ENCODE measurements at regions not wholly inside any gene's neighbourhood (a gene's known extent, or its start where the extent isn't known, plus 50 kb on each side); places are given as distances from the start of the nearest gene placed in this dataset.
"Not testable (repeated sequence)": the region's sequence is repeated elsewhere in the genome, so short reads cannot be mapped to it uniquely, and the experiment has no call there.

DNA sequence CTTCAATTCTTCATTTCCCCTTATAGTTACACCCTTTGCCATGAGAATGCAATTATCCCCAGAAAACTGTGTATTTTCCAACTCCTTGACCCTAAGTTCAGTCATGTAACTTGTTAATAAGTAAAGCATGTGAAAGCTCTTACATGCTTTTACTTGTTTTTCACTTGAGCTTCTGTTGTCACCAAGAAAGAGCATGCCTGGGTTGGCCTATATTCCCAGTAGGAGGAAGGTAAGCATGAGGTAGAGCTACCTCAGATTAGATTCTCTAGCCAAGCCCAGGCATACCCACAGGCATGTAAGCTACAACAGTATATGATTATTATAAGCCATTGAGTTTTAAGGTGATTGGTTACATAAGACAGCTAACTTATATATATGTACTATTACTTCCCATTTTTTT is 101.7 kb upstream of the SMLR1 start:
- TF ChIP-seq, protein P1, sequence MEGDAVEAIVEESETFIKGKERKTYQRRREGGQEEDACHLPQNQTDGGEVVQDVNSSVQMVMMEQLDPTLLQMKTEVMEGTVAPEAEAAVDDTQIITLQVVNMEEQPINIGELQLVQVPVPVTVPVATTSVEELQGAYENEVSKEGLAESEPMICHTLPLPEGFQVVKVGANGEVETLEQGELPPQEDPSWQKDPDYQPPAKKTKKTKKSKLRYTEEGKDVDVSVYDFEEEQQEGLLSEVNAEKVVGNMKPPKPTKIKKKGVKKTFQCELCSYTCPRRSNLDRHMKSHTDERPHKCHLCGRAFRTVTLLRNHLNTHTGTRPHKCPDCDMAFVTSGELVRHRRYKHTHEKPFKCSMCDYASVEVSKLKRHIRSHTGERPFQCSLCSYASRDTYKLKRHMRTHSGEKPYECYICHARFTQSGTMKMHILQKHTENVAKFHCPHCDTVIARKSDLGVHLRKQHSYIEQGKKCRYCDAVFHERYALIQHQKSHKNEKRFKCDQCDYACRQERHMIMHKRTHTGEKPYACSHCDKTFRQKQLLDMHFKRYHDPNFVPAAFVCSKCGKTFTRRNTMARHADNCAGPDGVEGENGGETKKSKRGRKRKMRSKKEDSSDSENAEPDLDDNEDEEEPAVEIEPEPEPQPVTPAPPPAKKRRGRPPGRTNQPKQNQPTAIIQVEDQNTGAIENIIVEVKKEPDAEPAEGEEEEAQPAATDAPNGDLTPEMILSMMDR (IDR thresholded peaks at IDR 0.05; ENCODE audit: extremely low read depth, missing control alignments) = no peak
- DNase-seq (ENCODE audit: low spot score) = no peak

GRCh38 chr6:130728064-130728463 is 99.1 kb upstream of the SMLR1 start:
- DNase-seq (ENCODE audit: low spot score) = not testable (repeated sequence)

DNA sequence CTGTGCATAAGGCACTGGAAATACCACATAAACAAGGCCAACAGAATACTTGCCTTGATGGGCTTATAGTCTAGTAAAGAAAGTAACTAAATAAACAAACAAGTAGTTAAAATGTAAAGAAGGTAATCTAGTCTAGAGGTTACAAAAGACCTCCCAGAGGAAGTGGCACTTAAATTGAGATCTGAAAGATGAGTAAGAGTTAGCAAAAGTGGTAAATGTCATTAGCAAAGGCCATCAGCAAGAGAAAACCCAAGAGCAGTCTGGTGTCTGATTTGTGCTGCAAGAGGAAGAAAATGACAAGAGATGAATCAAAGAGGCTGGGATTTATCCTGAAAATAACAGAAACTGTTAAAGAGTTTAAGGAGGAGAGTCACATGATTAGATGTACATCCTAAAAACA is 96.6 kb upstream of the SMLR1 start:
- TF ChIP-seq, protein P1 (IDR thresholded peaks at IDR 0.05; ENCODE audit: extremely low read depth, missing control alignments) = no peak

DNA sequence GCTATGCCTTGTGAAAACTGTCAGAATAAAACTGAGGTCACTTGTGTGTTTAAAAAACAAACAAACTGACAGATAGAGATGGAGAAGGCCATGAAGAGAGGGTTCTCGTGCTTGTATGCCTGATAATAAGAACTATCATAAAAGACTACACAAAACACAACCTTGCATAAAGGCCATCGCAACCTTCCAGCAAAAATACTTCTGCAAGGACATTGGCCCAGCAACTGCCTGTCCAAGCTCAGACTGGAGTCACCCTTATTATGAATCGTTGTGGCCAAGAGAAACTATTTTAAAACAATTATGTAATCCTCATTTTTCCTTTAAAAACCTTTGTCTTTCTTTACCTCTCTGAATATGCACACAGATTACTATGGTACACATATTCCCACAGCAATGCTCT is 93.0 kb upstream of the SMLR1 start:
- no peak for DNase-seq (ENCODE audit: low spot score)
- TF ChIP-seq, protein P1 (IDR thresholded peaks at IDR 0.05; ENCODE audit: extremely low read depth, missing control alignments) = no peak

More for the DNA sequence above, 96.6 kb upstream of the SMLR1 start:
- no peak for DNase-seq (ENCODE audit: low spot score)

DNA sequence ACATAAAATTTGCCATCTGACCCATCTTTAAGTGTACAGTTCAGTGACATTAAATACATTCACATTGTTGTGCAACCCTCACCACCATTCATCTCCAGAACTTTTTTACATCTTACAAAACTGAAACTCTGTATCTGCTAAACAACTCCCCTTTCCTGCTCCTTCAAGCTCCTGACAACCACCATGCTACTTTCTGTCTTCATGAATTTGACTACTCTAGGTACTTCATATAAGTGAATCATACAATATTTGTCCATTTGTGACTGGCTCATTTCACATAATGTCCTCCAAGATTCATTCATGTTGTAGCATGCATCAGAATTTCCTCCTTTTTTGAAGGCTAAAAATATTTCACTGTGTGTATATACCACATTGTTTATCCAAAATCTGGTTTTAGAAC is 86.9 kb upstream of the SMLR1 start:
- no peak for DNase-seq (ENCODE audit: low spot score)

GRCh38 chr6:130742131-130742681 is 85.0 kb upstream of the SMLR1 start:
- no peak for DNase-seq (ENCODE audit: low spot score)
- TF ChIP-seq, protein P1 (IDR thresholded peaks at IDR 0.05; ENCODE audit: extremely low read depth, missing control alignments) = no peak

More for the DNA sequence above, 86.9 kb upstream of the SMLR1 start:
- TF ChIP-seq, protein P1 (IDR thresholded peaks at IDR 0.05; ENCODE audit: extremely low read depth, missing control alignments) = no peak

DNA sequence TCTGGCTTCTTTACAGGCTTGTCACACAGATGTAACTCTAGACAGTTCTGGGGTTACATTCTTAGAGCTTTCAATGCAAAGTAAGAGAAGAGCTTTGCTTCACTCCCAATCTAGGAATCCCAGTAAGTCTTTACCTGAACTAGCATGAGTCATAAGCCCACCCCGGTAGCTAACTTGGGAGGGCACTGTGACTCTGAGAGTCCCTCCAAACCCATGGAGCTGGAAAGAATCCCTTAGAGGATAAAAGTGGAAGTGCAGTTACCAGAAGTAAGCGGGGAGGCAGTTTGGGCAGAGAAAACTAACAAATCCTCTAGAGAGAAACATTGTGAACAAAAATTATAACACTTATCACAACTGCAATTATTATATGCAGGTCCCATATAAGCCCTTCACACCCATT is 84.0 kb upstream of the SMLR1 start:
- no peak for DNase-seq (ENCODE audit: low spot score)
- TF ChIP-seq, protein P1 (IDR thresholded peaks at IDR 0.05; ENCODE audit: extremely low read depth, missing control alignments) = no peak

- no peak for DNase-seq (ENCODE audit: low spot score)
- TF ChIP-seq, protein P1 (IDR thresholded peaks at IDR 0.05; ENCODE audit: extremely low read depth, missing control alignments) = no peak
These were observed 82.4 kb upstream of the SMLR1 start for GRCh38 chr6:130744576-130745366.
